Cardiac muscle cell (in vitro differentiated cells and primary cell): ENCODE measurements at regions not wholly inside any gene's neighbourhood (a gene's known extent, or its start where the extent isn't known, plus 50 kb on each side); places are given as distances from the start of the nearest gene placed in this dataset.
"Not testable (repeated sequence)": the region's sequence is repeated elsewhere in the genome, so short reads cannot be mapped to it uniquely, and the experiment has no call there.

ENCODE experiments used
- DNase-seq, 2 donors: peaks; one replicate each; pipeline versions ENCODE4 v3.0.0 to v3.0.0-alpha.2; 2010 to 2017; ENCODE audit warnings: low read depth in 1 of 2, low spot score in 1 of 2
- H3K27ac ChIP-seq: fragments of 200-600 bp; sonication (generic); 2 replicates; pipeline ENCODE4 v1.5.1; 2016
- H3K27me3 ChIP-seq: fragments of 200-600 bp; sonication (generic); 2 replicates; pipeline ENCODE4 v1.6.0; 2016; ENCODE audit warnings: control low read depth
- H3K36me3 ChIP-seq: fragments of 200-600 bp; sonication (generic); 2 replicates; pipeline ENCODE4 v1.5.1; 2016; ENCODE audit warnings: control low read depth
- H3K4me1 ChIP-seq: fragments of 200-600 bp; sonication (generic); 2 replicates; pipeline ENCODE4 v1.8.1; 2017; ENCODE audit warnings: low read depth, mild to moderate bottlenecking, mixed run types
- H3K4me3 ChIP-seq: fragments of 200-600 bp; sonication (generic); 2 replicates; pipeline ENCODE4 v1.5.1; 2016; ENCODE audit warnings: mild to moderate bottlenecking
- H3K9me3 ChIP-seq: fragments of 200-600 bp; sonication (generic); 2 replicates; pipeline ENCODE4 v1.5.1; 2017; ENCODE audit warnings: low read depth, mild to moderate bottlenecking, control low read depth
- TF ChIP-seq, protein P1 (sequence below): IDR thresholded peaks from 2 replicates; pipeline ENCODE4 v1.5.1; 2012; ENCODE audit warnings: low read depth, mild to moderate bottlenecking, low read length

DNA sequence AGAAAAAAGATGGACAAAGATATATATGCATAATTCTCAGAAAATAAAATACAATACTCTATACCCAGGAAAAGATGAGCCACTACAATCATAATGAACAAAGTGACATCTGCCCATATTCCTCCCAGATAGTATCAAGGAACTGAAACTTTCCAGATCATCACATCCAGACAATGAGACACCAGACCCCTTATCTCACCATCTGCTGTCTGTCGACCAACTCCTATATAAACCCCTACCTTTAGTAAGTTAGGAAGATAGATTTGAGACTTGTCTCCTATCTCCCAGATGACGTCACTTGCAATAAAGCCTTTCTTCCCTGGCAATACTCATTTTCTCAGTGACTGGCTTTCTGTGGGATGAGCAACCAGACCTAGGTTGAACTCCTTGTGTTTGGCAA is 1071.6 kb downstream of the PLOD2 start:
- DNase-seq, result no peak
- TF ChIP-seq, protein P1, sequence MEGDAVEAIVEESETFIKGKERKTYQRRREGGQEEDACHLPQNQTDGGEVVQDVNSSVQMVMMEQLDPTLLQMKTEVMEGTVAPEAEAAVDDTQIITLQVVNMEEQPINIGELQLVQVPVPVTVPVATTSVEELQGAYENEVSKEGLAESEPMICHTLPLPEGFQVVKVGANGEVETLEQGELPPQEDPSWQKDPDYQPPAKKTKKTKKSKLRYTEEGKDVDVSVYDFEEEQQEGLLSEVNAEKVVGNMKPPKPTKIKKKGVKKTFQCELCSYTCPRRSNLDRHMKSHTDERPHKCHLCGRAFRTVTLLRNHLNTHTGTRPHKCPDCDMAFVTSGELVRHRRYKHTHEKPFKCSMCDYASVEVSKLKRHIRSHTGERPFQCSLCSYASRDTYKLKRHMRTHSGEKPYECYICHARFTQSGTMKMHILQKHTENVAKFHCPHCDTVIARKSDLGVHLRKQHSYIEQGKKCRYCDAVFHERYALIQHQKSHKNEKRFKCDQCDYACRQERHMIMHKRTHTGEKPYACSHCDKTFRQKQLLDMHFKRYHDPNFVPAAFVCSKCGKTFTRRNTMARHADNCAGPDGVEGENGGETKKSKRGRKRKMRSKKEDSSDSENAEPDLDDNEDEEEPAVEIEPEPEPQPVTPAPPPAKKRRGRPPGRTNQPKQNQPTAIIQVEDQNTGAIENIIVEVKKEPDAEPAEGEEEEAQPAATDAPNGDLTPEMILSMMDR, result no peak
- no peak overlapping the region for H3K27ac ChIP-seq

DNA sequence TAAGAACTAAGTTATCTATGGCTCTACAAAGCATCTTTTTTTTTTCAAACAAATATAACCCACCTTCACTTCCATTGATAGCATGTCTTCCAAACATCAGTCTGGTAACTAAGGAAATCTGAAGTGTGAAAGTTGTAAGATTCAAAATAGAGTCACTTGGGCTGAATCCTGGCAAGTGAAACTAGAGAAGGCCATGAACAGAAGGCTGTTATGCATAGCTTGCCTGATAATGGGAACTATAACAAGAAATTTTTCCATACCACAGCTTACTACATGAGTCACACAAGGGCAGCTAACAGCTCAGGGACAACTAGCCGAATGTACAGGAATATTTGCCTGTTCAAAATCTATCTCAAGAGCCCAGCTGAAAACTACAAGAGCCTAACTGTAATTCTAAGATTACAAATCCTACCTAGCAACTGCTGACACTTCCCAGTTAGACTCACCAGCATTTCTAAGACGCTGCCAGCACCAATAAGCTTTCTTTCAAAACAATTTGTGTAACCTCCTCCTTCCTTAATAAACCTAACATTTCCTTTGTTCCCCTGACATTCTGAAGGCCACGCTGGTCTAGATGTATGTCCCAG is 1066.5 kb downstream of the PLOD2 start:
- TF ChIP-seq, protein P1, result no peak
- no peaks in the 10 kb centered on the region for H3K27me3 ChIP-seq
- H3K36me3 ChIP-seq, result no peaks in the 10 kb centered on the region
- peak; percentile 83 to 87 for DNase-seq
- peaks cover 17% of the 10 kb centered on the region for H3K4me1 ChIP-seq
- H3K9me3 ChIP-seq, result no peaks in the 10 kb centered on the region
- H3K4me3 ChIP-seq, result no peak overlapping the region
- peak overlapping the region; percentile 67 for H3K27ac ChIP-seq

More for the DNA sequence above, 1071.6 kb downstream of the PLOD2 start:
- no peaks in the 10 kb centered on the region for H3K9me3 ChIP-seq
- peaks cover 40% of the 10 kb centered on the region for H3K4me1 ChIP-seq
- H3K27me3 ChIP-seq, result no peaks in the 10 kb centered on the region
- H3K36me3 ChIP-seq, result no peaks in the 10 kb centered on the region
- H3K4me3 ChIP-seq, result no peak overlapping the region

DNA sequence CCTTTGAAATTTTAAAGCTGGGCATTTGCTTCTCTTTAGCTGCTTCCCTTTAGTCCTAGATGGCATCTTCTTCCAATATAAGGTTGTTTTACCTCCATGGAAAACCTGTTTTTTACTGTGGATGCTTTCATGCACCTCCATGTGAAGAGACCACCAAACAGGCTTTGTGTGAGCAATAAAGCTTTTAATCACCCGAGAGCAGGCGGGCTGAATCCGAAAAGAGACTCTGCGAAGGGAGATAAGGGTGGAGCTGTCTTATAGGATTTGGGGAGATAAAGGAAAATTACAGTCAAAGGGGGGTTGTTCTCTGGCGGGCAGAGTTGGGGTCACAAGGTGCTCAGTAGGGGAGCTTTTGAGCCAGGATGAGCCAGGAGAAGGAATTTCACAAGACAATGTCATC is 1049.8 kb downstream of the PLOD2 start:
- not testable (repeated sequence) for H3K36me3 ChIP-seq, H3K27me3 ChIP-seq, H3K27ac ChIP-seq, H3K4me3 ChIP-seq, H3K9me3 ChIP-seq, DNase-seq, H3K4me1 ChIP-seq

DNA sequence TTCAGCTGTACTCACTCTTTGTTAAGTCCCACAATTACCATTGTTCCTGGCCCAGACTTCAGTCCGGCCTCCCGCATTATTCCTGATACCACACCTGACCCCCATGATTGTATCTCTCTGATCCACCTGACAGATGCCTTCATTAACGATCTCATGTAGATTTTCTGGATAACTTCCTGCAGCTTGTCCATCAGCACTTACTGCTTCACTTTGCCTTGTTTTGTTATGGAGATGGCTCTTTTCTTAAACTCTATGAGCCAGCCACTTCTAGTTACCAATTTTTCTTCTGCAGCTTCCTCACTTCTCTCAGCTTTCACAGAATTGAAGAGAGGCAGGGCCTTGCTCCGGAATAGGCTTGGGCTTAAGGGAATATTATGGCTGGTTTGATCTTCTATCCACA is 1044.2 kb downstream of the PLOD2 start:
- TF ChIP-seq, protein P1, result no peak
- H3K27ac ChIP-seq, result no peak overlapping the region
- no peaks in the 10 kb centered on the region for H3K9me3 ChIP-seq

DNA sequence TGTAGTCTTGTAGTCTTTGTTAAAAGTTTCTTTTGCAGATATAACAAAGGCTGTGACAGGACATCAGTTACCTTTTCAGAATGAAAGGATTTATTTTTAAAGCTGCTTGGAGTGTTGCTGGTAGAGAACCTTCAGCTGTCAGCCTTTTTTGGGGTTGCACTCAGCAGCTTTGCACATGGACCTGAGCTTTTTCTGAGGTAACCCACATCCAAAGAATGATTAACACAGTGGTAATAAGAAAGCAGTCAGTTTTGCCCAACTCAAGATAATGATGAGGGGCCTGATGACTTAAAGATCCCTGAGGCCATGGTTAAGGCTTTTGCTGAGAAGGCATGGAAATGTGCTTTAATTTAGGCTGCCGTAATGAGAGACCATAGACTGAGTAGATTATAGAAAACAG is 1042.7 kb downstream of the PLOD2 start:
- Histone ChIP-seq H3K27ac (no peak overlapping the region), H3K4me3 (no peak overlapping the region), H3K27me3 (no peaks in the 10 kb centered on the region), H3K9me3 (no peaks in the 10 kb centered on the region), H3K36me3 (no peaks in the 10 kb centered on the region), H3K4me1 (peaks cover 4% of the 10 kb centered on the region)
- no peak for DNase-seq
- TF ChIP-seq, protein P1, result no peak

More for the DNA sequence above, 1044.2 kb downstream of the PLOD2 start:
- Histone ChIP-seq H3K4me1 (peaks cover 4% of the 10 kb centered on the region), H3K36me3 (no peaks in the 10 kb centered on the region), H3K4me3 (no peak overlapping the region), H3K27me3 (no peaks in the 10 kb centered on the region)
- DNase-seq, result no peak

DNA sequence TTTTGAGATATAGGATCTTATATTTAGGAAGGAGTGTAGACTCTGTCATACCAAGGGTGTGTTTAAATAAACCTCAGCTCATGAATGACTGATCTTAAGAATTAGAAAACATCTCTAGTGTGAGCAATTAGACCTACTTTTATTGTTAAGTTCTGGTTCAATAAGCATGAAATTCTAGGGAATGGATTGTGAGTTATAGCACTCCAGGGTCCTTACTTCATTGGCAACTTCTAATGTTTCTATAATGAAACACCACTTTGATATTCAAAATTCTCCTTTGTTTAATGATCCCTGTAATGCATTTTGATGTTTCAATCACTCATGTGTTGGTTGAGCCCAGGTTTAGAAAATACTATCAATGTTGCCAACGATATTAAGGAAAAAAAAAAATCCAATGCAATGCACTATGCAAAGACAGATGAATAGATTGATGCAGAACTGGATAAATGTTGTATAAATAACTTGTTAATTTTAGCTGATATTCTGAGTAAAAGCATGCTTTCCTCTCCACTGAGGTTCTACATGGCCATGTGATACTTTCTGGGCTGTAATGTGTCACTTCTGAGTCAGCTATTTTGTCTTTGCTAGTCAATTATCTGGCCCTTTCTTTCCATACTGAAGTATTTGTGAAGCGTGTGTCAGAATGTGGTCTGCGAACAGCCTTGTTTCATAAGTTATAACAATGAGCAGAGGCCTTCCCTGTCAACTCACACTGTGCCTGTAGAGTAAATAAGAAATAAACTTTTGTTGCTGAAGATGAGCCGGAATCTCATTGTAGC is 1035.9 kb downstream of the PLOD2 start:
- Histone ChIP-seq H3K36me3 (no peaks in the 10 kb centered on the region), H3K27ac (no peak overlapping the region), H3K27me3 (no peaks in the 10 kb centered on the region), H3K4me3 (no peak overlapping the region), H3K4me1 (no peaks in the 10 kb centered on the region), H3K9me3 (no peaks in the 10 kb centered on the region)
- no peak for DNase-seq
- TF ChIP-seq, protein P1, result no peak
